BJ (cell line): ENCODE measurements at regions not wholly inside any gene's neighbourhood (a gene's known extent, or its start where the extent isn't known, plus 50 kb on each side); places are given as distances from the start of the nearest gene placed in this dataset.
A peak's percentile ranks its signal among the peaks of the same experiment; 100 is the strongest.

Experiments used
- CTCF ChIA-PET: fragments of 350-600 bp; formaldehyde crosslinking; extraction: SDS; loops from one replicate; lab custom pipeline; 2021; ENCODE audit warnings: antibody characterized with exemption, inconsistent platforms; lab: Yijun Ruan, JAX
- POLR2A ChIA-PET: fragments of 300-600 bp; sonication (Branson Sonifier 250); formaldehyde crosslinking; extraction: SDS; loops from one replicate; lab custom pipeline; 2021; ENCODE audit warnings: antibody characterized with exemption; lab: Charles Lee
- DNase-seq: peaks from one replicate; pipeline ENCODE4 v3.0.0-alpha.2; 2011; ENCODE audit warnings: low read depth
- H3K27me3 ChIP-seq: 2 replicates; pipeline ENCODE4 v1.6.0; 2011; ENCODE audit warnings: low read length; ENCODE audit not compliant: control insufficient read depth, insufficient read depth
- H3K36me3 ChIP-seq: 2 replicates; pipeline ENCODE4 v1.5.1; 2011; ENCODE audit warnings: low read length; ENCODE audit not compliant: control insufficient read depth, insufficient read depth
- H3K4me3 ChIP-seq: 2 replicates; pipeline ENCODE4 v1.5.1; 2011; ENCODE audit warnings: low read depth, mild to moderate bottlenecking, control low read depth, low read length
- CTCF ChIP-seq: IDR thresholded peaks from 2 replicates; pipeline ENCODE4 v1.5.1; 2011; ENCODE audit warnings: low read depth, mild to moderate bottlenecking, control low read depth, inconsistent platforms, low read length, moderate library complexity; ENCODE audit not compliant: insufficient read depth

DNA sequence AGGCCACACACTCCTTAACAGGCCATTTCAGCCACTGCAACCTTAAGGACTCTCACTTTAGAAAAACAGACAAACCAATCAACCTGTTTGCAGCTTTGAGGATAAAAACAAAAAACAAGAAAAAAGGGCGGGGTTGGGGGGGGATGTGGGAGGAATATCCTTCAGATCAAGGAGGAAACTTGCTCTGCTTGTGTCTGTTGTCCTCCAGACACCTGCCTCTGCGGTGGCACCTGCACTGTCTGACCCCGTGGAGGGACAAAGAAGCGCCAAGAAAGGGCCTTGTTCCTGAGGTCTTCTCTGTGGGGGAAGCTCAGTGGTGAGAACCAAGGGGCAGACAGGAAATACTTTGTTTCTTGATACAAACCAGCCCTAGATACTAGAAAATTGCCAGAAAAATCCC is 70.5 kb downstream of the POLR2M start:
- CTCF ChIA-PET, result interaction anchor here (1.0 to 1.7 kb wide), 2 partner anchors 24 to 289 kb away, joined by 3 read pairs; no protein-coding TSS in a partner anchor
- H3K27me3 ChIP-seq, result no peaks in the 10 kb centered on the region
- no peaks in the 10 kb centered on the region for H3K36me3 ChIP-seq
- no peak overlapping the region for H3K4me3 ChIP-seq
- POLR2A ChIA-PET, result no interaction called here
- no peak for TF ChIP-seq CTCF
- no peak for DNase-seq

- no peaks in the 10 kb centered on the region; the same call in 1 of the 2 replicates for H3K36me3 ChIP-seq
- DNase-seq, result no peak
- no peaks in the 10 kb centered on the region for H3K27me3 ChIP-seq
- CTCF ChIA-PET, result interaction anchor here (0.6 to 1.3 kb wide), 2 partner anchors 19 to 129 kb away, joined by 3 read pairs; no protein-coding TSS in a partner anchor
- no peak overlapping the region for H3K4me3 ChIP-seq
- POLR2A ChIA-PET, result no interaction called here
- TF ChIP-seq CTCF, result no peak
Observed at GRCh38 chr15:57780471-57780870, 74.0 kb downstream of the POLR2M start.

DNA sequence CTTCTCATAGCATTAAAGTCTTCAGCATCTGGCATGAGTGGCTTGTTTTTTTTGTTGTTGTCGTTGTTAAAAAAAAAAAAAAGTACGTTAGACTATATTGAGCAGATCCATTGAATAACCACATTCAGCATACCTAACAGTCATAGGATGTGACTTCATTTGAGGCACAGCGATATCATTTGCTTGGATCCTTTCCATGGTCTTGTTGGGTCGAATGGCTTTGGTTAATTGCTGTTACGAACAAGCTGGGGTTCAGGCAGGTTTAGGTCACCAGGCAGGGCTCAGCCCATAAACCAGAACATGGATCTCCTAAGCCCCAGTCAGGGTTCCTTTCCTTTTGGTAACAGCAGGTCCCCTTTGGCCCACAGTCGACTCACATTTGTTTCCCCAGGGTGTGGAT is 76.2 kb downstream of the POLR2M start:
- Histone ChIP-seq H3K36me3 (no peaks in the 10 kb centered on the region; the same call in 1 of the 2 replicates), H3K4me3 (no peak overlapping the region), H3K27me3 (no peaks in the 10 kb centered on the region)
- TF ChIP-seq CTCF, result no peak
- DNase-seq, result no peak
- CTCF ChIA-PET, result interaction anchor here (0.9 to 1.9 kb wide), 2 partner anchors 31 to 78 kb away, joined by 4 to 11 read pairs; no protein-coding TSS in a partner anchor
- POLR2A ChIA-PET, result no interaction called here

DNA sequence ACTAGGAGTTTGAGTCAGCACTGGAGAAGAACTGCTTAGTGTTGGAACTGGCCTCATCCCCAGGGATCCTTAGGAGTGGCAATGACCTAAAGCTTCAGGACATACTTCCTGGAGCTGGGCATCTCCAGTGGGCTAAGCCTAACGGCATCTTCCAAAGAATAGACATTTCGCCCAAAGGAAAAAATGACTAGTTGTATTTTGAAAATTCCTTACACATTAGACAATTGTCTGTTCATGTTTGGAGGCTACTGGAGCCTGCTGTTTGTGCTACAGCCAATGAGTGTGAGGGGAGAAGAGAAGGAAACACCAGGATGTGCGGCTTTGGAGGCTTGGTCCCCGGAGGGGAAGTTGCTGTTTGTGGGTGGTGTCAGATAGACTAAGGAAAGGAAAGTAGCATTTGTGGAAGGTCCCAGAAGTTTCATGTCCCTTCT is 77.6 kb downstream of the POLR2M start:
- no peaks in the 10 kb centered on the region; the same call in 1 of the 2 replicates for H3K36me3 ChIP-seq
- POLR2A ChIA-PET, result no interaction called here
- no peaks in the 10 kb centered on the region for H3K27me3 ChIP-seq
- no peak overlapping the region for H3K4me3 ChIP-seq
- no peak for TF ChIP-seq CTCF
- peak; percentile 69 for DNase-seq
- CTCF ChIA-PET, result interaction anchor here (0.6 to 1.9 kb wide), 3 partner anchors 32 to 117 kb away, joined by 3 to 11 read pairs (median 3); no protein-coding TSS in a partner anchor

DNA sequence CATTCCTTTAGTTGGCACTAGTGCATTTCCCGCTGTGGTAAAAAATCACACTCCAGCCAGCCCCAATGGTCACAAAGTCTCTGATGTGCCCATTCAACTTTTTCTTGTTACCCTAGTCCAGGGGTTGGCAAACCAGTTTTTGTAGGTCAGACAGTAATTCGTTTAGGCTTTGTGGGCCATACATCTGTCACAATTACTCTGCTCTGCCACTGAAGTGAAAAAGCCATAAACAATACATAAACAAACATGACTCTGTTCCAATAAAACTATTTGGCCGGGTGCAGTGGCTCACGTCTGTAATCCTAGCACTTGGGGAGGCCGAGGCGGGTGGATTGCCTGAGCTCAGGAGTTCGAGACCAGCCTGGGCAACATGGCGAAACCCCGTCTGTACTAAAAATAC is 78.5 kb downstream of the POLR2M start:
- CTCF ChIA-PET, result no interaction called here
- TF ChIP-seq CTCF, result no peak
- POLR2A ChIA-PET, result no interaction called here
- no peak for DNase-seq
- no peaks in the 10 kb centered on the region for H3K27me3 ChIP-seq
- no peaks in the 10 kb centered on the region; the same call in 1 of the 2 replicates for H3K36me3 ChIP-seq
- no peak overlapping the region for H3K4me3 ChIP-seq
